Fibroblast of villous mesenchyme (primary cell): ENCODE measurements at regions not wholly inside any gene's neighbourhood (a gene's known extent, or its start where the extent isn't known, plus 50 kb on each side); places are given as distances from the start of the nearest gene placed in this dataset.

Source experiments
- DNase-seq: peaks from one replicate; pipeline ENCODE4 v3.0.0-alpha.2; 2010; ENCODE audit warnings: low read depth
- H3K4me3 ChIP-seq: 2 replicates; pipeline ENCODE4 v1.5.1; 2011; ENCODE audit warnings: low read depth, mild to moderate bottlenecking, low read length
- CTCF ChIP-seq: IDR thresholded peaks from 2 replicates; pipeline ENCODE4 v1.5.1; 2012; ENCODE audit warnings: low read depth, mild to moderate bottlenecking, low read length; ENCODE audit not compliant: insufficient read depth

GRCh38 chr1:29689372-29690030, 453.2 kb downstream of the PTPRU start:
- DNase-seq = no peak
- no peak for TF ChIP-seq CTCF
- no peak overlapping the region for H3K4me3 ChIP-seq

- DNase-seq = peak; percentile 62
- TF ChIP-seq CTCF = no peak
- H3K4me3 ChIP-seq = no peak overlapping the region
Observed at GRCh38 chr1:29688471-29689365, 452.4 kb downstream of the PTPRU start.

GRCh38 chr1:29687601-29688244, 451.4 kb downstream of the PTPRU start:
- H3K4me3 ChIP-seq = no peak overlapping the region
- no peak for TF ChIP-seq CTCF
- no peak for DNase-seq

- no peak overlapping the region for H3K4me3 ChIP-seq
- no peak for TF ChIP-seq CTCF
- no peak for DNase-seq
Observed at GRCh38 chr1:29687166-29687565, 450.8 kb downstream of the PTPRU start.

GRCh38 chr1:29686012-29686930, 449.9 kb downstream of the PTPRU start:
- TF ChIP-seq CTCF = no peak
- no peak overlapping the region for H3K4me3 ChIP-seq
- DNase-seq = no peak

GRCh38 chr1:29685387-29685786, 449.1 kb downstream of the PTPRU start:
- TF ChIP-seq CTCF = no peak
- no peak overlapping the region for H3K4me3 ChIP-seq
- DNase-seq = no peak
